Endometrial microvascular endothelial cells (primary cell): ENCODE measurements at regions not wholly inside any gene's neighbourhood (a gene's known extent, or its start where the extent isn't known, plus 50 kb on each side); places are given as distances from the start of the nearest gene placed in this dataset.
"Not testable (repeated sequence)": the region's sequence is repeated elsewhere in the genome, so short reads cannot be mapped to it uniquely, and the experiment has no call there.

Source experiments
- in situ Hi-C: cut with HindIII; loops from 2 replicates; pipeline ENCODE4 v1.10.0; 2017; ENCODE audit warnings: low sequenced_read_pairs, low pct_unique_long_range_greater_than_20kb; ENCODE audit errors: inconsistent ontology term

- in situ Hi-C loops, result no loop called here
Measured at GRCh38 chr5:40361378-40361777, 318.3 kb upstream of the PTGER4 start.

DNA sequence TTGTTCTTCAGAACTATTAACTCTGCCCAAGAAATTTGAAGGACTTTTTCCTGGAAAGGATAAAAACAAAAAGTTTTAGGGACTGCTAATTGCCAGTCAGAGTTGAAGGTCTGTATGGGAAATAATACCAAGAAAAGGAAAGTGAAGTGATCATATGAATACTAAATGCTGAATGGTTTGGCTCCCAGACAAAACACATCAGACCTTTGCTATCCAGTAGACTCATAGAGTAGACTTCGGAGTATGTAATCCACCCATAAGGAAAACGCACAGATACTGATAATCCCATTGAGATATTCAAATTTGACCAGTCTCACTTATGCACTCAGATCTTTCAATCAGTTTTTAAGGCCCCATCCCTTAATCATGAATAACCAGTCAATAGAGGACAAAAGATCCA, 319.0 kb upstream of the PTGER4 start:
- in situ Hi-C loops, result no loop called here

- in situ Hi-C loops, result no loop called here
Measured at GRCh38 chr5:40359832-40360231, 319.9 kb upstream of the PTGER4 start.

DNA sequence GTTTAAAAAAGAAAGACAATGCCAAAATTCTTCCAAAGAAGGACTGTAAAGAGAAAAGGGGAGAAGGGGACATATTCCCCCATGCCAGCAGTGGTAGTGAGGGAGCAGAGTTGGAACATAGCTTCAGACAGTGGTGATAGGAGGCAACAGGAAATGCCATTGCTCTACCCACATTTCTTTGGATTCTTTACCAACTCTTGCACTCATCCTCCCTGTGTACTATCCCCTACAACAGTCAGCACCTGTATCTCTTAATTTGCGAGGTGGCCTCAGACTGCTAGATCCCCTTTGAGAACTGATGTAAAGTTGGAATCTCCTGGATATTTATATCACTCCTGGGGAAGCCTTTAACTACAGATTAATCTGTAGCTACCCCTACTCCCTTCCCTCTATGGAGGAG, 320.6 kb upstream of the PTGER4 start:
- in situ Hi-C loops, result no loop called here

- in situ Hi-C loops, result no loop called here
Measured at GRCh38 chr5:40356248-40356647, 323.5 kb upstream of the PTGER4 start.

- in situ Hi-C loops, result no loop called here
Measured at GRCh38 chr5:40355846-40356245, 323.9 kb upstream of the PTGER4 start.

DNA sequence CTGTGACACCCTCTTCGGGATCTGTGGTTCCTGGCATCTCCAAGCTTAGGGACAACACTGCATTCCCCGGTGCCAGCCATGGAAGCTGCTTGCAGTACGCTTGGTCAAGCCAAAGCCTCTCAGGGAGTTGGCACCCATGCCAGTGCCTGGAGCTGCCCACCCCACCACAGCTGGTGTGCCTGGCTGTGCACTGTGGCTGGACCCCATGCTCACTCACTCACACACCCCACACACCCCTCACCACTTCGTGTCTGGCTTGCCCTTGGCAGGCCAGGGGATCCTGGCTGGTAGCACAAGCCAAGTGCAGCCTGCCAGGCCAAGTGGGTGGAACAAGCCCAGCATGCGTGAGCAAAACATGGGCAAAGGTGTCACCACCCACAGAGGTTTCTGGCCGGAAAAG, 324.5 kb upstream of the PTGER4 start:
- in situ Hi-C loops, result no loop called here

DNA sequence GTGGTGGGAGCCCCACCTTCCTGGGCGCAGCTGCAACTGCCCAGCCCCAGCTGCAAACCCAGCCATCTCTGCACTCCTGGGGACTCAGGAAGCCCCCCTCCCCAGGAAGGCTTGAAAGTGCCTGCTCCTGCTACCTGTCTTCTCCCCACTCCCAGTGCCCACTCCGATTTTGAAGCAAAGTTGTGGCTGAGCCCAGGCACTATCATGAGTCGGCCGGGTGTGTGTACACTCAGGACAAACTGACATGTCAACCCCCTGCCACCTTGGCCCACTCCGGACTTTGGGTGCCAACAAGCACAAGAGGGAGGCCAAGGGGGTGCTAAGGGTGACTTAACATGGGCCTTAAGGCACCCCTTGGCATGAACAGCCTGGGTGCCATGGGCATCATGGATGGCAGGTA, 325.5 kb upstream of the PTGER4 start:
- in situ Hi-C loops, result no loop called here

DNA sequence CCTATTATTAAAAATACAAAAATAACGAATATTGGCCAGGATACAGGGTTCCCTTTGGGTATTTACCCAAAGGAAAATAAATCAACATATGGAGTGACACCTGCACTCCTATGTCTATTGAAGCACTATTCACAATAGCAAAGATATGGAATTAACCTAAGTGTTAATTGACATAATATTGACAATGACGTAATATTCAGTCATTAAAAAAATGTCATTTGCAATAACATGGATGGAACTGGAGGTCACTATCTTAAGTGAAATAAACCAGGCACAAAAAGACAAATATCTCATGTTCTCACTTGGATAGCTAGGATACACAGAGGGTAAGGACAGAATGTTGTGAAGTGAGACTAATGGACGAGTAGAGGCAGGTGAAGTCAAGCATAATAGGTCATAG, 326.3 kb upstream of the PTGER4 start:
- in situ Hi-C loops, result no loop called here

DNA sequence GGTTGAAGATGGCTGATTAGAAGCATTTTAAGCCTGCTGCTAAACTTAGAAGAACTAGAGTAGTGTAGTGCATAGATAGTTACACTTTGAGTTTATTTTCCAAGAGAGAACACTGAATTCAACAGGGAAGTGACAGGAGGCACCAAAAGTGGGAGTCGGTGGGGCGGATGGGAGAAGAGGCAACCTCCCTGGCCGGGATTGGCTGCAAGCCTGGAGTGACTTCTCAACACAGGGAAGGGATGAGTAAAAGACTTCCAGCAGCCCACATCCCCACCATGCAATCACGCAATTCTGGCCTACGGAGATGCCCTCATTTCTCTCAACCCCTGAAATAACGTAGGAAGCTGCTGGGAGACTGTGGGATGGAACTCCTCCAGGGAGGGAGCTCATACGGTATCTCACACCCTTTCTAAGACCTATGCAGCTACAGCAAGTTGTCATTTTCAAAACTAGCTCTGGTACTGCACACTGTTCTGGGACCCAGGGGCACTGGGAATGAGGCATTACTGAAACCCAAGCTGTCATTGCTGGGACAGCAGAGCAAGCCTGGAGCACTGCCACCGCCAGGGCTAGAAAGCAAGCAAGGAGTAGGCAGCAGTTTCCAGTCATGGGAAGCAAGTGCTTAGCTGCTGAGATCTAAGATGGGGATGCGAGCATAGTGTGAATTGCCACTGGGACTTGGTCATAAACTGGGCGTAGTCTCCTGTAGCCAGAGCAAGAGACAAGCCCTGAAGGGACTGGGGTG, 331.6 kb upstream of the PTGER4 start:
- in situ Hi-C loops, result no loop called here

GRCh38 chr5:40346901-40347300, 332.8 kb upstream of the PTGER4 start:
- in situ Hi-C loops, result no loop called here

DNA sequence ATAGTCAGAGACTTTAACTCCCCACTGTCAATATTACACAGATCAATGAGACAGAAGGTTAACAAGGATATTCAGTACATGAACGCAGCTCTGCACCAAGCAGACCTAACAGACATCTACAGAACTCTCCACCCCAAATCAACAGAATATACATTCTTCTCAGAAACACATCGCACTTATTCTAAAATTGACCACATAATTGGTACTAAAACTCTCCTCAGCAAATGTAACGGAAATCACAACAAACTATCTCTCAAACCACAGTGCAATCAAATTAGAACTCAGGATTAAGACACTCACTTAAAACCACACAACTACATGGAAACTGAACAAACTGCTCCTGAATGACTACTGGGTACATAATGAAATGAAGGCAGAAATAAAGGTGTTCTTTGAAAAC, 341.3 kb upstream of the PTGER4 start:
- in situ Hi-C loops, result not testable (repeated sequence)

DNA sequence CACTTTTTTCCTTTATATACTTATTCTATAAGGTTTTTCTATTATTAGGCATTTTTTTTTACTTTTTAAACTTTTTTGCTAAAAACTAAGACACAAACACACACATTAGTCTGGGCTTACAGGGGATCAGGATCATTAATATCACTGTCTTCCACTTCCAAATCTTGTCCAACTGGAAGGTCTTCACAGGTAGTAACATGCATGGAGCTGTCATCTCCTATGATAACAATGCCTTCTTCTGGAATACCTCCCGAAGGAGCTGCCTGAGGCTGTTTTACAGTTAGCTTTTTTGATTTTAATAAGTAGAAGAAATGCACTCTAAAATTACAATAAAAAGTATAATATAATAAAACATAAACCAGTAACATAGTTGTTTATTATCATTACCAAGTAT, 345.5 kb upstream of the PTGER4 start:
- in situ Hi-C loops, result no loop called here

GRCh38 chr5:40333459-40334241, 346.1 kb upstream of the PTGER4 start:
- in situ Hi-C loops, result no loop called here

GRCh38 chr5:40332970-40333369, 346.7 kb upstream of the PTGER4 start:
- in situ Hi-C loops, result no loop called here

GRCh38 chr5:40331616-40332015, 348.1 kb upstream of the PTGER4 start:
- in situ Hi-C loops, result no loop called here

GRCh38 chr5:40321514-40321913, 358.2 kb upstream of the PTGER4 start:
- in situ Hi-C loops, result no loop called here

- in situ Hi-C loops, result no loop called here
Measured at GRCh38 chr5:40318395-40318794, 361.3 kb upstream of the PTGER4 start.

DNA sequence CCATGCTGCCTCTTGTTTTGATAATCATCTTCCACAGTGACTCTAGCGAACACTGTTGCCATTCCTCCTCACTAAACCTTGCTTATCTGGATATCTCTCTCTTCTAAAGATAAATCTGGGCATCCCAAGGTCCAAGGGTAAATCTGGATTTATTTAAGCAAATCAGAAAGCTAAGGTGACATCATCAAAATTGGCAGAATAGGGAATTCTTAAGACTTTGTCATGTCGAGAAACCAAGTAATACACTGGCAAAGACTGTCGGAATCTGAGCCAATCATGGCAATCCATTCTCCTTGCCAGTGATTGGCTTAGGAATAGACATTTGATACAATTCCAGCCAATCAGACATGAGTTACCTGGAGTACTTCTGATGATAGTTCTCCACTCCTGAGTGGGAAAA, 362.7 kb upstream of the PTGER4 start:
- in situ Hi-C loops, result no loop called here

DNA sequence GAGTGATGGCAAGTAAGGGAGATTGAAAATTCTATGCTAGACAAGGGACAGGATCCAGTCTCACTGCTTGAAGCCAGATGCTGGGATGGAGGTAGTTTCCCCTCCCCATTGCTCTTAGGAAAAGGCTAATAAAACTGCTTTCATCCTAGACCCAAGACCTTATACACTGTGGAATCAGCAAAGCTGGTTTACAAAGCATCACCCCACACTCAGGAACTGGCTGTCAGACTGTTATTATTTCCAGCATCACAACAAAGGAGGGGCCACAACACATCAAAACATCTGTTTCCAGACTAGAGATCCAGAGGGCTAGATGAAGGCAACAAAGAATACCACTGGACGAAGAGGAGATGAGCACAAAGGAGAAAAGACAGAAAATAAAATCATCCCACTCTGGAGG, 364.6 kb upstream of the PTGER4 start:
- in situ Hi-C loops, result no loop called here

DNA sequence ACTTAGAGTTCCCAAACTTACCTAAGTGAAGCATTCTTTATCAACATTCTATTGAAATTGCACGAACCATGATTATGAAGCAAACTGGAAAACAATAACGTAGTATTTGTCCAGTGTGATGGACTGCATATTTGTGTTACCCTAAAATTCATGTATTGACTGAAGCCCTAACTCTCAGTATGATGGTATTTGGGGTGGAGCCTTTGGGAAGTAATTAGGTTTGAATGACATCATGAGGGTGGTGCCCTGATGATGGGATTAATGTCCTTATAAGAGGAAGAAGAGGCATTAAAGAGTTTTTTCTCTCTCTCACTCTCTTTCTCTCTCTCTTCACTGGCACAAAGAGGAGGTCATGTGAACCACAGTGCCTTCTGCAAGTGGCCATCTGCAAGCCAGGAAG, 365.4 kb upstream of the PTGER4 start:
- in situ Hi-C loops, result no loop called here
